H1 (cell line): ENCODE measurements at regions not wholly inside any gene's neighbourhood (a gene's known extent, or its start where the extent isn't known, plus 50 kb on each side); places are given as distances from the start of the nearest gene placed in this dataset.

Source experiments
- CTCF ChIA-PET: fragments of 300-600 bp; sonication (Branson Sonifier 250); formaldehyde crosslinking; loops from one replicate; lab custom pipeline; 2021; ENCODE audit not compliant: partially characterized antibody; lab: Charles Lee
- POLR2A ChIA-PET: fragments of 300-600 bp; sonication (Branson Sonifier 250); formaldehyde crosslinking; loops from one replicate; lab custom pipeline; 2021; ENCODE audit warnings: inconsistent platforms; ENCODE audit not compliant: partially characterized antibody; lab: Charles Lee
- DNase-seq, 2 experiments: peaks; one replicate each; pipeline versions ENCODE4 v3.0.0 to v3.0.0-alpha.2; 2010 to 2022; ENCODE audit warnings: low spot score in 2 of 2, low read depth in 1 of 2, mixed read lengths in 1 of 2
- FAIRE-seq: peaks from 2 replicates; lab custom pipeline; 2011; peaks lifted over from hg19 to GRCh38; lab: Jason Lieb, UNC
- H2AFZ ChIP-seq: 2 replicates; pipeline ENCODE4 v1.8.1; 2012; ENCODE audit warnings: low read length, inconsistent platforms
- H2AK5ac ChIP-seq: 2 replicates; pipeline ENCODE4 v1.6.1; 2013; ENCODE audit warnings: low read depth, low read length
- H2BK120ac ChIP-seq: replicated peaks from 2 replicates; pipeline ENCODE3; 2013; ENCODE audit warnings: low read depth, low read length, inconsistent platforms
- H2BK12ac ChIP-seq: 2 replicates; pipeline ENCODE4 v1.6.1; 2013; ENCODE audit warnings: low read depth, low read length
- H2BK15ac ChIP-seq: 2 replicates; pipeline ENCODE4 v1.6.1; 2013; ENCODE audit warnings: low read length
- H2BK20ac ChIP-seq: 2 replicates; pipeline ENCODE4 v1.6.1; 2013; ENCODE audit warnings: low read length
- H2BK5ac ChIP-seq: 2 replicates; pipeline ENCODE4 v1.6.1; 2013; ENCODE audit warnings: low read depth, low read length
- H3K14ac ChIP-seq: 2 replicates; pipeline ENCODE4 v1.6.1; 2013; ENCODE audit warnings: inconsistent platforms; ENCODE audit not compliant: insufficient read length
- H3K18ac ChIP-seq: 2 replicates; pipeline ENCODE4 v1.6.1; 2013; ENCODE audit warnings: low read length; ENCODE audit errors: extremely low read depth
- H3K23ac ChIP-seq: 2 replicates; pipeline ENCODE4 v1.6.1; 2013; ENCODE audit warnings: inconsistent platforms; ENCODE audit not compliant: insufficient read length
- H3K23me2 ChIP-seq: 2 replicates; pipeline ENCODE4 v1.6.1; 2013; ENCODE audit warnings: low read depth, low read length
- H3K27ac ChIP-seq: 2 replicates; pipeline ENCODE4 v1.6.1; 2011; ENCODE audit warnings: low read depth, low read length, inconsistent platforms
- H3K27me3 ChIP-seq, 4 experiments: replicated peaks in 1 of 4; 1 replicate in 1 of 4; 2 replicates in 3 of 4; pipeline versions ENCODE4 v1.6.1 to v1.8.1; 2011 to 2013; ENCODE audit warnings: low read length in 3 of 4, mild to moderate bottlenecking in 3 of 4, inconsistent platforms in 2 of 4, mixed read lengths in 2 of 4, moderate library complexity in 1 of 4; ENCODE audit not compliant: control insufficient read depth in 3 of 4, insufficient read depth in 3 of 4; ENCODE audit errors: extremely low read depth in 1 of 4
- H3K36me3 ChIP-seq, 4 experiments: 2 replicates each; pipeline versions ENCODE4 v1.6.1 to v1.8.1; 2011 to 2013; ENCODE audit warnings: mild to moderate bottlenecking in 4 of 4, low read length in 3 of 4, moderate library complexity in 2 of 4, control low read depth in 1 of 4, inconsistent platforms in 1 of 4; ENCODE audit not compliant: insufficient read depth in 4 of 4, control insufficient read depth in 2 of 4
- H3K4ac ChIP-seq: replicated peaks from 2 replicates; pipeline ENCODE3; 2013; ENCODE audit warnings: low read length, low read depth, mixed read lengths, inconsistent platforms; ENCODE audit not compliant: insufficient read length
- H3K4me1 ChIP-seq, 4 experiments: replicated peaks in 1 of 4; 1 replicate in 1 of 4; 2 replicates in 3 of 4; pipeline versions ENCODE4 v1.6.1 to v1.8.1; 2011 to 2013; ENCODE audit warnings: low read length in 3 of 4, inconsistent platforms in 2 of 4, mixed read lengths in 1 of 4; ENCODE audit not compliant: insufficient read depth in 4 of 4, control insufficient read depth in 3 of 4
- H3K4me2 ChIP-seq, 2 experiments: 2 replicates each; pipeline versions ENCODE4 v1.6.1 to v1.8.1; 2011 to 2013; ENCODE audit warnings: low read depth in 2 of 2, low read length in 2 of 2, control low read depth in 1 of 2, inconsistent platforms in 1 of 2, mild to moderate bottlenecking in 1 of 2; ENCODE audit not compliant: insufficient read depth in 1 of 2
- H3K4me3 ChIP-seq, 4 experiments: fragments of 200-600, 300-600 bp in 1 of 4; sonication (generic), shearing (Covaris generic), sonication (Bioruptor Twin) in 1 of 4; 2 replicates each; pipeline versions ENCODE4 v1.5.1 to v1.8.1; 2011 to 2016; ENCODE audit warnings: low read length in 4 of 4, low read depth in 3 of 4, control low read depth in 2 of 4, inconsistent platforms in 2 of 4, mild to moderate bottlenecking in 2 of 4, mixed read lengths in 1 of 4, moderate library complexity in 1 of 4; ENCODE audit not compliant: insufficient read depth in 2 of 4; ENCODE audit errors: extremely low read depth in 1 of 4
- H3K56ac ChIP-seq: replicated peaks from 2 replicates; pipeline ENCODE3; 2013; ENCODE audit warnings: low read depth, mild to moderate bottlenecking, mixed read lengths, low read length, inconsistent platforms; ENCODE audit not compliant: insufficient read length
- H3K79me1 ChIP-seq: 2 replicates; pipeline ENCODE4 v1.6.1; 2013; ENCODE audit warnings: low read depth, low read length, control low read depth
- H3K79me2 ChIP-seq, 2 experiments: 2 replicates each; pipeline versions ENCODE4 v1.6.1 to v1.8.1; 2012 to 2013; ENCODE audit warnings: low read length in 2 of 2, mild to moderate bottlenecking in 2 of 2, inconsistent platforms in 1 of 2; ENCODE audit not compliant: insufficient read depth in 2 of 2, control insufficient read depth in 1 of 2
- H3K9ac ChIP-seq, 4 experiments: replicated peaks in 1 of 4; 1 replicate in 1 of 4; 2 replicates in 3 of 4; pipeline versions ENCODE4 v1.6.1 to v1.8.1; 2011 to 2013; ENCODE audit warnings: low read depth in 3 of 4, low read length in 3 of 4, control low read depth in 2 of 4, mild to moderate bottlenecking in 2 of 4, moderate library complexity in 2 of 4, inconsistent platforms in 1 of 4; ENCODE audit errors: extremely low read depth in 1 of 4
- H3K9me3 ChIP-seq, 2 experiments: 2 replicates each; pipeline versions ENCODE4 v1.6.1 to v1.8.1; 2012 to 2013; ENCODE audit warnings: mild to moderate bottlenecking in 2 of 2, moderate library complexity in 2 of 2, control low read depth in 1 of 2, inconsistent platforms in 1 of 2, low read depth in 1 of 2, low read length in 1 of 2, mixed read lengths in 1 of 2; ENCODE audit not compliant: insufficient read depth in 2 of 2
- H4K20me1 ChIP-seq, 2 experiments: replicated peaks in 1 of 2; 2 replicates each; pipeline versions ENCODE3 to v1.8.1; 2011 to 2013; ENCODE audit warnings: inconsistent platforms in 2 of 2, low read length in 2 of 2, mild to moderate bottlenecking in 1 of 2; ENCODE audit not compliant: insufficient read depth in 2 of 2, control insufficient read depth in 1 of 2
- H4K5ac ChIP-seq: 2 replicates; pipeline ENCODE4 v1.6.1; 2013; ENCODE audit warnings: low read length, low read depth, mixed read lengths, inconsistent platforms; ENCODE audit not compliant: insufficient read length
- H4K8ac ChIP-seq: 2 replicates; pipeline ENCODE4 v1.8.0; 2013; ENCODE audit warnings: mild to moderate bottlenecking, moderate library complexity, low read length, inconsistent platforms; ENCODE audit not compliant: insufficient read depth; ENCODE audit errors: extremely low read depth
- H4K91ac ChIP-seq: replicated peaks from 2 replicates; pipeline ENCODE3; 2013; ENCODE audit warnings: low read length, mixed read lengths, inconsistent platforms; ENCODE audit not compliant: insufficient read length
- BCL11A ChIP-seq, 2 experiments: IDR thresholded peaks; one replicate each; pipeline ENCODE4 v1.6.1; 2011; ENCODE audit warnings: low read depth in 2 of 2, low read length in 2 of 2, mild to moderate bottlenecking in 2 of 2
- CBX8 ChIP-seq: fragments of 300-800, 300-1000 bp; sonication (generic); IDR thresholded peaks from 2 replicates; pipeline ENCODE4 v1.7.1; 2016; ENCODE audit warnings: low read depth, low read length, borderline replicate concordance
- CREB1 ChIP-seq: IDR thresholded peaks from 2 replicates; pipeline ENCODE4 v1.6.1; 2012; ENCODE audit warnings: inconsistent platforms
- CTBP2 ChIP-seq: IDR thresholded peaks from 2 replicates; pipeline ENCODE4 v1.7.0; 2011; ENCODE audit warnings: borderline replicate concordance, mild to moderate bottlenecking, moderate library complexity, mixed read lengths, low read length; ENCODE audit not compliant: insufficient read depth, insufficient read length
- E2F6 ChIP-seq: IDR thresholded peaks from 2 replicates; pipeline ENCODE4 v1.6.1; 2012; ENCODE audit warnings: inconsistent platforms
- EZH2 ChIP-seq: fragments of 200-600 bp; sonication (generic); IDR thresholded peaks from 2 replicates; pipeline ENCODE4 v1.7.1; 2012; ENCODE audit warnings: low read depth, mild to moderate bottlenecking, moderate library complexity, low read length, inconsistent platforms; ENCODE audit not compliant: severe bottlenecking
- JUN ChIP-seq: IDR thresholded peaks from 2 replicates; pipeline ENCODE4 v1.6.1; 2011; ENCODE audit warnings: low read depth, mild to moderate bottlenecking, improper control_type of control experiment, low read length
- KDM5A ChIP-seq: fragments of 200-600 bp; IDR thresholded peaks from 2 replicates; pipeline ENCODE4 v1.7.1; 2012; ENCODE audit warnings: mild to moderate bottlenecking, low read length, inconsistent platforms, mixed read lengths
- MAFK ChIP-seq: IDR thresholded peaks from 2 replicates; pipeline ENCODE4 v1.6.1; 2012; ENCODE audit warnings: low read depth, mild to moderate bottlenecking, improper control_type of control experiment, low read length
- POU5F1 ChIP-seq: IDR thresholded peaks from 2 replicates; pipeline ENCODE4 v1.6.1; 2011; ENCODE audit warnings: low read depth, mild to moderate bottlenecking, low read length, moderate library complexity
- RXRA ChIP-seq: IDR thresholded peaks from 2 replicates; pipeline ENCODE4 v1.6.1; 2011; ENCODE audit warnings: low read depth, mild to moderate bottlenecking, low read length, moderate library complexity; ENCODE audit not compliant: insufficient read depth
- SP2 ChIP-seq: IDR thresholded peaks from 2 replicates; pipeline ENCODE4 v1.6.1; 2012; ENCODE audit warnings: mild to moderate bottlenecking, low read length, inconsistent platforms
- WGBS, 2 experiments: shearing (Covaris generic) in 1 of 2; methylation state at CpG; one replicate each; pipeline versions ENCODE4 v1.1.6 to v1.1.7; 2013 to 2015; ENCODE audit warnings: low lambda C conversion rate in 2 of 2, mixed read lengths in 2 of 2, inconsistent platforms in 1 of 2, low coverage in 1 of 2, missing lambda C conversion rate in 1 of 2; ENCODE audit not compliant: insufficient replicate concordance in 2 of 2, insufficient coverage in 1 of 2, insufficient read length in 1 of 2; ENCODE audit errors: extremely low coverage in 1 of 2, missing lambda C conversion rate in 1 of 2; 5-methylcytosine and 5-hydroxymethylcytosine counted together

- Histone ChIP-seq H2AK5ac (no peak overlapping the region), H2BK12ac (no peak overlapping the region), H3K36me3 (no peaks in the 10 kb centered on the region), H3K4me2 (no peak overlapping the region), H4K20me1 (no peaks in the 10 kb centered on the region), H3K9me3 (no peaks in the 10 kb centered on the region), H3K27me3 (no peaks in the 10 kb centered on the region), H3K23me2 (no peaks in the 10 kb centered on the region), H3K9ac (no peak overlapping the region), H3K27ac (no peak overlapping the region), H2BK120ac (no peak overlapping the region), H3K4me1 (peaks cover 0 to 3% (median 0%) of the 10 kb centered on the region in 4 experiments; a peak in 1 of 7 replicates), H4K5ac (no peak overlapping the region), H2AFZ (no peak overlapping the region; the same call in 1 of the 2 replicates), H2BK20ac (no peak overlapping the region), H3K14ac (no peak overlapping the region), H3K79me1 (no peaks in the 10 kb centered on the region), H3K23ac (no peak overlapping the region), H3K4me3 (no peak overlapping the region), H2BK5ac (no peak overlapping the region), H3K79me2 (no peaks in the 10 kb centered on the region), H3K18ac (no peak overlapping the region), H3K4ac (no peak overlapping the region), H4K91ac (no peak overlapping the region), H3K56ac (no peak overlapping the region), H2BK15ac (no peak overlapping the region), H4K8ac (no peak overlapping the region)
- TF ChIP-seq KDM5A (no peak), BCL11A (IDR thresholded peaks at IDR 0.05; ENCODE audit: low read depth in 2 of 2, low read length in 2 of 2) (no peak), JUN (no peak), RXRA (no peak), SP2 (no peak), CTBP2 (no peak), EZH2 (no peak), E2F6 (no peak), POU5F1 (no peak), MAFK (no peak), CBX8 (no peak), CREB1 (no peak)
- POLR2A ChIA-PET = no interaction called here
- FAIRE-seq (no peak), DNase-seq (no peak)
- 89% methylated on average over 3 of the region's 3 CpGs; no CpG with 5 or more reads in 1 of the 2 experiments for WGBS, 2 experiments
- CTCF ChIA-PET = interaction anchor here (1.4 kb wide), 1 partner anchor 305 kb away, joined by 3 read pairs; no protein-coding TSS in a partner anchor
Observed at GRCh38 chr2:221268631-221269030, 303.5 kb downstream of the EPHA4 start.
